ENCODE measurements at regions not wholly inside any gene's neighbourhood (a gene's known extent, or its start where the extent isn't known, plus 50 kb on each side); places are given as distances from the start of the nearest gene placed in this dataset.
"Not testable (repeated sequence)": the region's sequence is repeated elsewhere in the genome, so short reads cannot be mapped to it uniquely, and the experiment has no call there.

DNA sequence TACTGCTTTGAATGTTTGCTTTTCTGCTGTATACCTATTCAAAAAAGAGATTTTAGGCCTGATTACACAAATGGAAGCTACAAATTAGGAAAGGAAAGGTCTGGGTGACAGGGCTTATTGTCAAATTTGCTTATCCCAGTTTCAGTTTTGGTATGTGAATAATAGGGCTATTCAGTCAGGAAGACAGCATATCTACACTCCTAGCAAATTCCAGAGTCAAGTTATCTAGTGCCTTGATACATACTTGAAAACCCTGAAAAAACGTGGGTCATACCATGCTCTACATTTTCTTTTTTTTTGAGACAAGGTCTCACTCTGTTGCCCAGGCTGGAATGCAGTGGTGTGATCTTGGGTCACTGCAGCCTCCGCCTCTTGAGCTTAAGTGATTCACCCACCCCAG, 59.2 kb upstream of the CCDC180 start:
- DNase-seq = not testable (repeated sequence)

DNA sequence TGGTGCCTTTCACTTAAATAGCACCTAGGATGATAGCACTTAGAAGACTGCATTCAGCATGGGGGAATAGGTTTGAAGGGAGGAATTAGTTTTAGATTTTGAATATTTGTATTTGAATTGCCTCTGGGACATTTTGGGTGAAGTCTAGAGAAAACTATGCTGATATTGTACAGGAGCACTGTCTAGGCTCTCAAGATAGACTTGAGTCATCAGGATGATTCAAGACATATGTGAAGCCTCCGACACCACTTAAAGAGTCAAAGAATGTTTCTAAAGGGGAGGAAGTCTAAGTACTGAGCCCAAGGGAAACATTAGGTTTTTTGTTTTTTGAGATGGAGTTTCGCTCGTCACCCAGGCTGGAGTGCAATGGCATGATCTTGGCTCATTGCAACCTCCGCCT, 63.9 kb upstream of the CCDC180 start:
- no peak for DNase-seq

- DNase-seq = not testable (repeated sequence)
Measured at GRCh38 chr9:97241430-97241829, 66.0 kb upstream of the CCDC180 start.

DNA sequence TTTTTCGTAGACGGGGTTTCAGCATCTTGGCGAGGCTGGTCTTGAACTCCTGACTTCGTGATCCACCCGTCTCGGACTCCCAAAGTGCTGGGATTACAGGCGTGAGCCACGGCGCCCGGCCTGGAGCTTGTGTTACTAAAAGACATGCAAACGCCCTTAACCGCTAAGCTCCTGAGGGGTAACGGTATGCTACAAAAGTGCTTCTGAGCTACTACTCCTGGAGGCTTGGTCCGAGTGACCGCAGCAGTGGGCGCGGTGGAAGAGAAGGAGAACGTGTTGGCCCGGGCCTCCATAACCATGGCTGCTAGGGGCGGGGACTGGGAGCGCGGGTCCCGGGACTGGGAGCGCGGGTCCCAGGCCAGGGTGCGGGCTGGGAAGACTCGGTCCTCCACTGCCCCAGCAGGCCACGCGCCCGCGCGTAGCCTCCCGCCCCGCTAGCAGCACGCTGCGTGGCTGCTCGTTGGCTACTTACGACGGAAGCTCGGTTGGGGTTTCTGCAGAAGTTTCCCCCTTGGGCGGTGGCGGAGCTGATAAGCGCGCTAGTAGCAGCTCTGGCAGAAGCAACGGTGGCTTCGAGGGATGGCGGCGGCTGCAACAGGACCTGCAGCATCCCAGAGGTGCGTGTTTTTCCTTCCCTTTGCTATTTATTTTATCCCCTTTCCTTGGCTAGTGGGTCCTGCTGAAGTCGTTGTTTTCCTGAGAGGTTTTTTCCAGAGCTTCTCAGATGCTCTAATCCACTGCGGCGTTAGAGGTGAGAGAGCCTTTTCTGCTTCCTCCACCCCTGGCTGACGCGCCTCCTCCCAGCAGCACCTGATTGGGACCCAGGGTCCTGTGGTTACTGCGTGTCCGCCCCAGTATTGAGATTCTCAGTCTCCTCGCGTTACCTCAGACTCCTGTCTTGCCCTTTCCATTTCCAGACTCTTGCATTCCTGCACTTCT, 69.2 kb upstream of the CCDC180 start:
- DNase-seq = peak; percentile 84

DNA sequence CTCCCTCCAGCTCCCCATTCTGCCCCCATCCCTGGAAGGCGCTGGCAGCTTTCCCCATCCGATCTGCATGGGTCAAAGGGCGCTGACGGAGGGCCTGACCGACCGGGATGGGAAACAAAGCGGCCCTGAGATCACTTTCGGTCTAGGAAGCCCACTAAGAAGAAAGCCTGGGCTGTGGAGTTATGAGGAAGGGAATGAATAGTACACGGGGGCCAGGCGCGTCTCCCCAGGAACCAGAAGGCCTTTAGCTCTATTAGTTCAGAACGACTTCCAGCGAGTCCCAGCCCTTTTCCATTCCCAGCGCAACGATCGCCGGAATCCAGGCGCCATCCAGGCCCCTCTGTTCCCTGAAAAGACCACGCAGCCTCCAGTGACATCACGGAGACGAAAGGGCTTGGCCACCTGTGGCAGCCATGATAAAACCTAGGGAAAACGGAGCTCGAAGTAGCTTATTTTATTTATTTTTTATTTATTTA, 70.1 kb upstream of the CCDC180 start:
- no peak for DNase-seq

DNA sequence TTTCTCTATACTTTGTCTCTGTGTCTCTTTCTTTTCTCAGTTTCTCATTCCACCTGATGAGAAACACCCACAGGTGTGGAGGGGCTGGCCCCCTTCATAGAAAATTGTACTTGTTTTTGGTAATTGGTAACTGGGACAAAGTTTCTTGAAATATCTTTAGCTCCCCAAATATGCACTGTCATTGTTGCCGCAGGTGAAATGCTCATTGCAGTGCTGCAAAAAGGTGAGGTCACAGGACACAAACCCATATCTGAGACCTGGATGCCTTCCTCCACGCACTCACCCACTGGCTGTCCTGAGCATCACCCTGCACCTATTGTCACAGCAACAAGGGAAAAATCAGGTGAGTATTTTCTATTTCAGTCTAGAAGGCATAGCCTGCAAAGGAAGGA, 74.5 kb upstream of the CCDC180 start:
- not testable (repeated sequence) for DNase-seq

DNA sequence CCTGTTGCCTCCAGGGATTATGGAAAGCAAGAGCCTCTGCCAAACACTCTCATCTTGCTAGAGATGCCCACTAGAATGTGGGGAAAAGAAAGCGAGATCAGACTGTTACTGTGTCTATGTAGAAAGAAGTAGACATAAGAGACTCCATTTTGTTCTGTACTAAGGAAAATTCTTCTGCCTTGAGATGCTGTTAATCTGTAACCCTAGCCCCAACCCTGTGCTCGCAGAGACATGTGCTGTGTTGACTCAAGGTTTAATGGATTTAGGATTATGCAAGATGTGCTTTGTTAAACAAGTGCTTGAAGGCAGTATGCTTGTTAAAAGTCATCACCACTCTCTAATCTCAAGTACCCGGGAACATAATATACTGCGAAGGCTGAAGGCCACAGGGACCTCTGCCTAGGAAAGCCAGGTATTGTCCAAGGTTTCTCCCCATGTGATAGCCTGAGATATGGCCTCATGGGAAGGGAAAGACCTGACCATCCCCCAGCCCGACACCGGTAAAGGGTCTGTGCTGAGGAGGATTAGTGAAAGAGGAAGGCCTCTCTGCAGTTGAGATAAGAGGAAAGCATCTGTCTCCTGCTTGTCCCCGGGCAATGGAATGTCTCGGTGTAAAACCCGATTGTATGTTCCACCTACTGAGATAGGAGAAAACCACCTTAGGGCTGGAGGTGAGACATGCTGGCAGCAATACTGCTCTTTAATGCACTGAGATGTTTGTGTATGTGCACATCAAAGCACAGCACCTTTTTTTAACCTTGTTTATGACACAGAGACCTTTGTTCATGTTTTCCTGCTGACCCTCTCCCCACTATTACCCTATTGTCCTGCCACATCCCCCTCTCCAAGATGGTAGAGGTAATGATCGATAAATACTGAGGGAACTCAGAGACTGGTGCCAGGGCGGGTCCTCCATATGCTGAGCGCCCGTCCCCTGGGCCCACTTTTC, 75.1 kb upstream of the CCDC180 start:
- not testable (repeated sequence) for DNase-seq

- not testable (repeated sequence) for DNase-seq
Measured at GRCh38 chr9:97222393-97222792, 85.1 kb upstream of the CCDC180 start.

GRCh38 chr9:97221478-97222355, 85.7 kb upstream of the CCDC180 start:
- DNase-seq = peak; percentile 65

DNA sequence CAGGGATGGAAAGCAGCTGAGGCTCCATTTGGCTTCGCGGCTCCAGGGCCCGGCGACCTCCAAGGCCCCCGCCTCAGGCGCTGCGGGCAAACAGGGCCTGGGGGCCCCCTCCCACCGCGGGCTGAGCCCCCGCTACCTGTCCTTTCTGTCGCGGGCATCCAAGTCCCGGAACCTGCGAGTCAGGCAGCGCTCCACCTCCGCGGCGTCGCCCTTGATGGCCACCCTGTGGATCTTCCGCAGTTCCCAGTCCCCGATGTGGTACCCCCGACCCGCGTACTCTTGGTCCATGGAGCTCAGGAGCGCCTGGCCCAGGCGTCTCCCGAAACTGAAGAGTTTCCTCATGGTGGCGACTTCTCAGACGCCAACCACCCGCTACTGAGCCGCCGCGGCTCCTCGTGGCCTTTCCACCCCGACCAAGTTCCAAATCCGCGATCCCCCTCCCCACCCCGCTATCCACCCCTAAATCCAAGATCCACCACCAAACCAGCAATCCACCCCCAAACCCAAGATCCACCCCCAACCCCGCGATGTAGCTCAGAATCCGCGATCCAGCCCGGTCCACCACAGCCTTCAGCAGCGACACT, 86.5 kb upstream of the CCDC180 start:
- no peak for DNase-seq

- not testable (repeated sequence) for DNase-seq
Measured at GRCh38 chr9:97220396-97220795, 87.1 kb upstream of the CCDC180 start.

DNA sequence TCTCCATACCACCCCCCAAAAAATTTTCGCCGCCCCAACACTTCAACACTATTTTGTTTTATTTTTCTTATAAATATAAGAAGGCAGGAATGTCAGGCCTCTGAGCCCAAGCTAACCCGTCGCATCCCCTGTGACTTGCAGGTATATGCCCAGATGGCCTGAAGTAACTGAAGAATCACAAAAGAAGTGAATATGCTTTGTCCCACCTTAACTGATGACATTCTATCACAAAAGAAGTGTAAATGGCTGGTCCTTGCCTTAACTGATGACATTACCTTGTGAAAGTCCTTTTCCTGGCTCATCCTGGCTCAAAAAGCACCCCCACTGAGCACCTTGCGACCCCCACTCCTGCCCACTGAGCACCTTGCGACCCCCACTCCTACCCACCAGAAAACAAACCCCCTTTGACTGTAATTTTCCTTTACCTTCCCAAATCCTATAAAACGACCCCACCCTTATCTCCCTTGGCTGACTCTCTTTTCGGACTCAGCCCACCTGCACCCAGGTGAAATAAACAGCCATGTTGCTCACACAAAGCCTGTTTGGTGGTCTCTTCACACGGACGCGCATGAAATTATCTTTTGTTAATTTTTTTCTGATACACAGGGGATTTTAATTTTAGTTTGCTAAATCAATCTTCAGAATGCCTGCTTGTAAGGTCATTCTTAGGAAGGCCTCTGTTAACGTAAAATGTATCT, 87.9 kb upstream of the CCDC180 start:
- not testable (repeated sequence) for DNase-seq

- not testable (repeated sequence) for DNase-seq
Measured at GRCh38 chr9:97215127-97215526, 92.3 kb upstream of the CCDC180 start.

- not testable (repeated sequence) for DNase-seq
Measured at GRCh38 chr9:97214556-97214955, 92.9 kb upstream of the CCDC180 start.

DNA sequence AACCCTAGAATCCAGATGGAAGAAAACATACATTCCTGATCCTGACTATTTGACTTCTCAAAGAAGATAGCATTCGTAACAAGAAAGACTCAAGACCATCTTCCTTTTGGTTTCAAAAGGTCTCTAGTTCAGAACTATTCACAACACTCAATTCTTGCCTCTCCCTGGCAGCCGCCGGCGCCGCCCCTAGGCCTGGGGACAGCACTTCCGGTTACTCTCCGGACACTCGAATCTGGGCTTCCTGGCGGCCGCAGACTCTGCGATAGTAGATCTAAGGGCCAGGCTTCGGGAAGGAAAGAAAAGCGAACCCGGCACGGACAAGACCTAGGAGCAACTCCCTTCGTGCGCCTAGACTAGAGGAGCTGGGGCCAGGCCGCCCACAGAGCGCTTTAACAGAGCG, 107.8 kb upstream of the CCDC180 start:
- not testable (repeated sequence) for DNase-seq

DNA sequence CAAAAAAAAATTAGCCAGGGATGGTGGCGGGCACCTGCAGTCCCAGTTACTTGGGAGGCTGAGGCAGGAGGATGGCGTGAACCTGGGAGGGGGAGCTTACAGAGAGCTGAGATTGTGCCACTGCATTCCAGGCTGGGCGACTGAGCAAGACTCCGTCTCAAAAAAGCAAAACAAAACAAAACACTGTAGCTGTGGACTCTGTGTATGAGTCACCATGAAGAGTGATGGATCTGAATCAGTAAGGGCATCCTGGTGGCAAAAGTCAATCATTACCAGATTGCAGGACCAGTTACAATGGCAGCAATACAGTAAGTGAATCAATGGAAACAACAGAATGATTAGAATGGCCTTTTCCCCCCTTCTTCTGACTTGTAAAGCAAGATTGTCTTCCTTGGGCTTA, 113.7 kb upstream of the CCDC180 start:
- not testable (repeated sequence) for DNase-seq

DNA sequence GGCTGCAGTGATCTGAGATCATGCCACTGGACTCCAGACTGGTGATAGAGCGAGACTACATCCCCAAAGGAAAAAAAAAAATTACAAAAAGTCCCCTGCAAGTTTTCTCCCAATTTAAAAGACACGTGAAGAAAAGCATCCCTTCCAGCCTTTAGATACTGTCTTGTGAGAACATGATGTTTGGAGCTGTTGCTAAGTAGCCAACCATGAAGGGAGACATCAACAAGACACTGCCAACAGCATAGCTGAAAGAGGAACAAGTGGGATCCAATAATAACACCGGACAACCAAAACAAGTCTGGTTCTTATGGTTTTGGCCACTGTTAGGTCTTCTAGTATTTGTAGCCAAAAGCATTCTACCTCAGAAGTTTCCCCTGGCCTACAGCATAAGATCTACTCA, 118.9 kb upstream of the CCDC180 start:
- no peak for DNase-seq

- not testable (repeated sequence) for DNase-seq
Measured at GRCh38 chr9:97187706-97188105, 119.8 kb upstream of the CCDC180 start.

- no peak for DNase-seq
Measured at GRCh38 chr9:97186493-97186892, 121.0 kb upstream of the CCDC180 start.

GRCh38 chr9:97182532-97182931, 124.9 kb upstream of the CCDC180 start:
- not testable (repeated sequence) for DNase-seq

All from left kidney (tissue), 1 donor.